RWPE2 (cell line): ENCODE measurements at regions not wholly inside any gene's neighbourhood (a gene's known extent, or its start where the extent isn't known, plus 50 kb on each side); places are given as distances from the start of the nearest gene placed in this dataset.

Experiments used
- ATAC-seq: fragments of 200-7000 bp; cut with Tn5 transposase; 3 replicates; pipeline ENCODE4 v1.9.1; 2021; ENCODE audit warnings: low read depth
- DNase-seq: peaks from one replicate; pipeline ENCODE4 v3.0.0-alpha.2; 2020; ENCODE audit warnings: low spot score
- H3K27ac ChIP-seq: fragments of 450-650 bp; 2 replicates; pipeline ENCODE4 v1.5.1; 2017; ENCODE audit warnings: mild to moderate bottlenecking; ENCODE audit not compliant: poor library complexity, severe bottlenecking
- H3K27me3 ChIP-seq: fragments of 250-450 bp; sonication (Bioruptor Pico); 2 replicates; pipeline ENCODE4 v1.5.1; 2021; ENCODE audit warnings: mild to moderate bottlenecking, moderate library complexity; ENCODE audit not compliant: insufficient read depth, poor library complexity, severe bottlenecking
- H3K36me3 ChIP-seq: fragments of 250-450 bp; sonication (Bioruptor Pico); 2 replicates; pipeline ENCODE4 v1.5.1; 2020; ENCODE audit warnings: low read depth, mild to moderate bottlenecking, moderate library complexity
- H3K4me1 ChIP-seq: fragments of 250-450 bp; sonication (Bioruptor Pico); 2 replicates; pipeline ENCODE4 v1.5.1; 2021; ENCODE audit warnings: mild to moderate bottlenecking, moderate library complexity; ENCODE audit not compliant: insufficient read depth, poor library complexity, severe bottlenecking
- H3K4me3 ChIP-seq: fragments of 250-450 bp; sonication (Bioruptor Pico); 2 replicates; pipeline ENCODE4 v1.5.1; 2021; ENCODE audit warnings: mild to moderate bottlenecking, moderate library complexity; ENCODE audit not compliant: severe bottlenecking
- H3K9me3 ChIP-seq: fragments of 250-450 bp; sonication (Bioruptor Pico); 2 replicates; pipeline ENCODE4 v1.5.1; 2021; ENCODE audit warnings: mild to moderate bottlenecking, moderate library complexity; ENCODE audit not compliant: severe bottlenecking
- CTCF ChIP-seq: fragments of 450-650 bp; IDR thresholded peaks from one replicate; pipeline ENCODE4 v1.5.1; 2017; ENCODE audit warnings: mild to moderate bottlenecking, moderate library complexity; ENCODE audit not compliant: poor library complexity, severe bottlenecking

- Histone ChIP-seq H3K9me3 (no peaks in the 10 kb centered on the region), H3K27ac (no peak overlapping the region), H3K36me3 (no peaks in the 10 kb centered on the region), H3K4me1 (no peaks in the 10 kb centered on the region), H3K27me3 (no peaks in the 10 kb centered on the region), H3K4me3 (no peak overlapping the region)
- TF ChIP-seq CTCF, result no peak
- DNase-seq (no peak), ATAC-seq (no peak)
Observed at GRCh38 chr6:165743366-165743898, 80.4 kb upstream of the PDE10A start.

GRCh38 chr6:165742047-165742446 lies 79.0 kb upstream of the PDE10A start:
- Histone ChIP-seq H3K36me3 (no peaks in the 10 kb centered on the region), H3K4me3 (no peak overlapping the region), H3K27ac (no peak overlapping the region), H3K4me1 (no peaks in the 10 kb centered on the region), H3K9me3 (no peaks in the 10 kb centered on the region), H3K27me3 (no peaks in the 10 kb centered on the region)
- ATAC-seq (no peak), DNase-seq (no peak)
- no peak for TF ChIP-seq CTCF

DNA sequence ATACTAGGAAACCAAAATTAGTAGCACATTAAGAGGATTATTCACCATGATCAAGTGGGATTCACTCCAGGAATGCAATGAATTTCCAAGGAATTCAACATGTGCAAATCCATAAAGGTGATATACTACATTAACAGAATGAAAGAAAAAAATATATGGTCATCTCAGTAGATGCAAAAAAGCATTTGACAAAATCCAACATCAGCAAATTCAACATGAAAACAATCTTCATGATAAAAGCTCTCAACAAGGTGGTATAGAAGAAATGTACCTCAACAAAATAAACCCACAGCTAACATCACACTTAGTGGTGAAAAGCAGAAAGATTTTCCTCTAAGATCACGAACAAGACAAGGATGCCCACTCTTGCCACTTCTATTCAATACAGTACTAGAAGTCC lies 74.4 kb upstream of the PDE10A start:
- Histone ChIP-seq H3K9me3 (no peaks in the 10 kb centered on the region), H3K36me3 (no peaks in the 10 kb centered on the region), H3K27me3 (peaks cover 4% of the 10 kb centered on the region), H3K4me3 (no peak overlapping the region), H3K27ac (no peak overlapping the region), H3K4me1 (no peaks in the 10 kb centered on the region)
- DNase-seq, result no peak
- ATAC-seq, result no peak
- TF ChIP-seq CTCF, result no peak

- Histone ChIP-seq H3K4me1 (no peaks in the 10 kb centered on the region), H3K36me3 (no peaks in the 10 kb centered on the region), H3K9me3 (no peaks in the 10 kb centered on the region), H3K27me3 (peaks cover 4% of the 10 kb centered on the region), H3K4me3 (no peak overlapping the region), H3K27ac (no peak overlapping the region)
- TF ChIP-seq CTCF, result no peak
- no peak for DNase-seq
- ATAC-seq, result no peak
Observed at GRCh38 chr6:165735065-165735464, 72.0 kb upstream of the PDE10A start.

DNA sequence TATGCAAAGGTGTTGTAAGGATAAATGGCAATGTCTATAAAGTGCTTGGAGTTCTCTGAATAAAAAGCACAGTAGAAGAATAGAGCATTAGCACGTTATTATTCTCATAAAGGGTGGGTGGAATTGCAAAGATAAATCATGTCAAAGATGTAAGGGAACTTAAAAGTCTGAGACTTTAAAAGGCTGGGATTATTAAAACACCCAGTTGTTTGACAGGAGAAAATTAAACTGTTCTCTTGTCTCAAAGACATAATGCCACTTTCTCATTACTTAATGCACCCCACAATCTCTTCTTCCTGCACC lies 70.4 kb upstream of the PDE10A start:
- DNase-seq (no peak), ATAC-seq (no peak)
- no peaks in the 10 kb centered on the region for H3K36me3 ChIP-seq
- peaks cover 4% of the 10 kb centered on the region for H3K27me3 ChIP-seq
- no peaks in the 10 kb centered on the region for H3K9me3 ChIP-seq
- H3K4me3 ChIP-seq, result no peak overlapping the region
- no peaks in the 10 kb centered on the region for H3K4me1 ChIP-seq
- TF ChIP-seq CTCF, result no peak
- no peak overlapping the region for H3K27ac ChIP-seq
